KOPT-K1 (cell line): ENCODE measurements at regions not wholly inside any gene's neighbourhood (a gene's known extent, or its start where the extent isn't known, plus 50 kb on each side); places are given as distances from the start of the nearest gene placed in this dataset.

ENCODE experiments used
- H3K27ac ChIP-seq: fragments of 200-600 bp; sonication (generic); 2 replicates; pipeline ENCODE4 v1.5.1; 2016; ENCODE audit warnings: antibody characterized with exemption, mild to moderate bottlenecking, low read depth, low read length; ENCODE audit not compliant: poor library complexity, severe bottlenecking
- H3K36me3 ChIP-seq: fragments of 200-600 bp; sonication (generic); 2 replicates; pipeline ENCODE4 v1.5.1; 2017; ENCODE audit warnings: antibody characterized with exemption, mild to moderate bottlenecking, low read length, moderate library complexity; ENCODE audit not compliant: insufficient read depth
- H3K9me3 ChIP-seq: fragments of 200-600 bp; sonication (generic); 2 replicates; pipeline ENCODE4 v1.5.1; 2017; ENCODE audit warnings: antibody characterized with exemption, low read length, mild to moderate bottlenecking; ENCODE audit not compliant: insufficient read depth, poor library complexity, severe bottlenecking

- no peak overlapping the region for H3K27ac ChIP-seq
- no peaks in the 10 kb centered on the region for H3K36me3 ChIP-seq
- H3K9me3 ChIP-seq: no peaks in the 10 kb centered on the region
Measured at GRCh38 chr6:91834813-91835212, 1247.9 kb upstream of the MAP3K7 start.

DNA sequence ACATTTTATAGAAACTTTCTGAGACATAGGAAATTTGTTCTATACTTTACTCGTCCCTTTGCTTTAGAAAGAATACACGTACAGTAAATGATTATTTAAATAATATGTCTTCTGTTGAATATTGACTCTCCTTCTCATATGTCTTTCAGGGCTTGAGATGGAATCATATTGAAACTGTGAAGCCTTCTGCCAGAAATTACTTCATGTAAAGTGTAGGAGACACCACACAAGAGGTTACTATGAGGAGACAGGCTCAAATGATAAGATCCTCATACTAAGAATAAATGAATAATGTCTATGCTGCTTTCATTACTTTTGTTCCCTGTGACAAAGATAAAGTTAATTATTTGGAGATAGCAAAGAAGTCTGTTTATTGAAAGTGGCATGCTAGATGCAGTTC, 1240.3 kb upstream of the MAP3K7 start:
- Histone ChIP-seq H3K9me3 (no peaks in the 10 kb centered on the region), H3K36me3 (no peaks in the 10 kb centered on the region)

GRCh38 chr6:91826128-91826527, 1239.3 kb upstream of the MAP3K7 start:
- H3K36me3 ChIP-seq: no peaks in the 10 kb centered on the region
- no peak overlapping the region for H3K27ac ChIP-seq
- H3K9me3 ChIP-seq: no peaks in the 10 kb centered on the region

More for the DNA sequence above, 1240.3 kb upstream of the MAP3K7 start:
- no peak overlapping the region for H3K27ac ChIP-seq

- Histone ChIP-seq H3K36me3 (no peaks in the 10 kb centered on the region), H3K27ac (no peak overlapping the region), H3K9me3 (no peaks in the 10 kb centered on the region)
Measured at GRCh38 chr6:91824331-91824730, 1237.5 kb upstream of the MAP3K7 start.

DNA sequence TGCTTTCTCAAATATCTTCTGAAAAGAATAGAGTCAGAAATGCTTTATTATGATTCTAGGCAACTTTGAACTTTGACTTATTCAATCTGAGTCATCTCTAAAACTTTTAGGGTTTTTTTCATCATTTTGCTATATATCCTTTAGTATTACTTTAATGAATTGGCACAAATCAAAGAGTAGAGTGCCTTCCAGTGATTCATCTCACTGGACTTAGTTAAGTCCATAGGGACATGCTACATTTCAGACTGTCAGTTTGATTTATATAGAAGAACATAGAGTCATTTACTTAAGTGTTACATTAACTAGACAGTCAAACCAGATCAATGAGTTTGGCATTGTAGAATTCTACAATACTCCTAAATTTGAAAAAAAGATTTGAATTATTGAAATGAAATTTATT, 1235.7 kb upstream of the MAP3K7 start:
- Histone ChIP-seq H3K9me3 (no peaks in the 10 kb centered on the region), H3K27ac (no peak overlapping the region), H3K36me3 (no peaks in the 10 kb centered on the region)

DNA sequence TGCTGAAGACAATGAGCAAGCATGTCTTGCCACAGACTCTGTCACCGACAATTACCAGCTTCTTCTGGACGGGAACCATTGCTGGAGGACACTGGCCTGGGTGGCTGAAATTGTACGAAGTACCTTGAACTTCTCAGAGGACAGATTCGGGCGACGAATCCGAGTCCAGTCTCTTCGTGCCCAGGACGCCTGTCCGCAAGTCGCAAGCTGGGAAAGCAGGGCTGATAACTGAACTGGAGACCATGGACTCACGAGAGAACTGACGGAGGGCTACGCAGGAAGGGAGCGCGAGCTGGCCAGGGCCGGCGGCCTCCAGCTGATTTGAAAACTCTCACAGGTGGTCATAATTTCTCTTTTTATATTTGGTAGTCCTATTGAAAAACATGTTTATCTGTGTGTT, 1229.5 kb upstream of the MAP3K7 start:
- H3K36me3 ChIP-seq: no peaks in the 10 kb centered on the region
- H3K27ac ChIP-seq: no peak overlapping the region
- no peaks in the 10 kb centered on the region for H3K9me3 ChIP-seq

- Histone ChIP-seq H3K27ac (no peak overlapping the region), H3K36me3 (no peaks in the 10 kb centered on the region), H3K9me3 (no peaks in the 10 kb centered on the region)
Measured at GRCh38 chr6:91813641-91814040, 1226.8 kb upstream of the MAP3K7 start.

GRCh38 chr6:91812596-91813274, 1225.9 kb upstream of the MAP3K7 start:
- H3K36me3 ChIP-seq: no peaks in the 10 kb centered on the region
- H3K9me3 ChIP-seq: no peaks in the 10 kb centered on the region
- no peak overlapping the region for H3K27ac ChIP-seq

DNA sequence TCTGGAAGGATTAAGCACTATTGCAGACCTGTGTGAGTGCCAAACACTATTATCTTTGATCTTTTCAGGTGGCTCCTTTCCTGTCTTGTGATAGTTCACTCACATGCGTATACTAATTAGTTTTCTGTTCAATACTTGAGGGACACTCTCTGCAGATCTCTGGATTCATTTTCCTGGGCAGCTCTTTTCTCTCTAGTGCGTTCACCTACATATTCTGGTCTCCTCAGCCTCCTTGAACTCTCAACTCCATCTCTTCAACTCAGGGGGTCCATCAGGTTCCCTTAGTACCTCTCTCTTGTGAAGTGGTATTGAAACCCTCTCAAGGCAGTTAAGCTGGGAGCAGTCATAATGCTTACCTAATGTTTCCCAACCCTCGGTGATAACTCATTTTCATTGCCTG, 1218.1 kb upstream of the MAP3K7 start:
- Histone ChIP-seq H3K27ac (no peak overlapping the region), H3K9me3 (no peaks in the 10 kb centered on the region), H3K36me3 (no peaks in the 10 kb centered on the region)

GRCh38 chr6:91802431-91802830, 1215.6 kb upstream of the MAP3K7 start:
- Histone ChIP-seq H3K9me3 (no peaks in the 10 kb centered on the region), H3K36me3 (no peaks in the 10 kb centered on the region), H3K27ac (no peak overlapping the region)

- Histone ChIP-seq H3K9me3 (no peaks in the 10 kb centered on the region), H3K36me3 (no peaks in the 10 kb centered on the region), H3K27ac (no peak overlapping the region)
Measured at GRCh38 chr6:91796603-91797002, 1209.7 kb upstream of the MAP3K7 start.

GRCh38 chr6:91788501-91788900, 1201.6 kb upstream of the MAP3K7 start:
- Histone ChIP-seq H3K27ac (no peak overlapping the region), H3K9me3 (no peaks in the 10 kb centered on the region), H3K36me3 (no peaks in the 10 kb centered on the region)

GRCh38 chr6:91786474-91787184, 1199.8 kb upstream of the MAP3K7 start:
- Histone ChIP-seq H3K9me3 (no peaks in the 10 kb centered on the region), H3K36me3 (no peaks in the 10 kb centered on the region), H3K27ac (no peak overlapping the region)

- Histone ChIP-seq H3K27ac (no peak overlapping the region), H3K36me3 (no peaks in the 10 kb centered on the region)
Measured at GRCh38 chr6:91782802-91783201, 1195.9 kb upstream of the MAP3K7 start.

GRCh38 chr6:91781946-91782345, 1195.1 kb upstream of the MAP3K7 start:
- Histone ChIP-seq H3K36me3 (no peaks in the 10 kb centered on the region), H3K9me3 (no peaks in the 10 kb centered on the region), H3K27ac (no peak overlapping the region)

More at GRCh38 chr6:91782802-91783201, 1195.9 kb upstream of the MAP3K7 start:
- no peaks in the 10 kb centered on the region for H3K9me3 ChIP-seq

GRCh38 chr6:91780270-91780669, 1193.4 kb upstream of the MAP3K7 start:
- H3K27ac ChIP-seq: no peak overlapping the region
- H3K36me3 ChIP-seq: no peaks in the 10 kb centered on the region
- H3K9me3 ChIP-seq: no peaks in the 10 kb centered on the region
